Smooth muscle cell (in vitro differentiated cells): ENCODE measurements at regions not wholly inside any gene's neighbourhood (a gene's known extent, or its start where the extent isn't known, plus 50 kb on each side); places are given as distances from the start of the nearest gene placed in this dataset.

Experiments
- DNase-seq: peaks from one replicate; lab custom pipeline; 2025; ENCODE audit not compliant: unreplicated experiment; lab: John Stamatoyannopoulos, UW
- H2AFZ ChIP-seq: fragments of 200-600 bp; sonication (generic); 2 replicates; pipeline ENCODE4 v1.6.0; 2016; ENCODE audit warnings: antibody characterized with exemption, low read depth, mild to moderate bottlenecking
- H3F3A ChIP-seq: fragments of 200-600 bp; sonication (generic); 2 replicates; pipeline ENCODE4 v1.6.0; 2017; ENCODE audit warnings: antibody characterized with exemption, low read depth
- H3K27ac ChIP-seq: fragments of 200-600 bp; sonication (generic); 2 replicates; pipeline ENCODE4 v1.5.1; 2016; ENCODE audit warnings: low read depth, mild to moderate bottlenecking
- H3K27me3 ChIP-seq: fragments of 200-600 bp; sonication (generic); 2 replicates; pipeline ENCODE4 v1.6.1; 2016; ENCODE audit warnings: low read depth, mild to moderate bottlenecking
- H3K36me3 ChIP-seq: fragments of 200-600 bp; sonication (generic); 2 replicates; pipeline ENCODE4 v1.5.1; 2016; ENCODE audit warnings: low read depth
- H3K4me1 ChIP-seq: fragments of 200-600 bp; sonication (generic); 2 replicates; pipeline ENCODE4 v1.5.1; 2016; ENCODE audit warnings: low read depth
- H3K4me2 ChIP-seq: fragments of 200-600 bp; sonication (generic); 2 replicates; pipeline ENCODE4 v1.6.0; 2016; ENCODE audit warnings: mild to moderate bottlenecking
- H3K4me3 ChIP-seq: fragments of 200-600 bp; sonication (generic); 2 replicates; pipeline ENCODE4 v1.5.1; 2016; ENCODE audit warnings: mild to moderate bottlenecking
- H3K79me2 ChIP-seq: fragments of 200-600 bp; sonication (generic); 2 replicates; pipeline ENCODE4 v1.6.0; 2016; ENCODE audit warnings: low read depth, mild to moderate bottlenecking
- H3K9ac ChIP-seq: fragments of 200-600 bp; sonication (generic); 2 replicates; pipeline ENCODE4 v1.6.0; 2016; ENCODE audit warnings: low read depth
- H3K9me3 ChIP-seq: fragments of 200-600 bp; sonication (generic); replicated peaks from 2 replicates; pipeline ENCODE4 v1.5.1; 2016; ENCODE audit warnings: low read depth
- H4K20me1 ChIP-seq: fragments of 200-600 bp; sonication (generic); 2 replicates; pipeline ENCODE4 v1.6.0; 2016; ENCODE audit warnings: low read depth
- WGBS: methylation state at CpG from one replicate; pipeline ENCODE4 v1.1.7; 2016; ENCODE audit warnings: low lambda C conversion rate; 5-methylcytosine and 5-hydroxymethylcytosine counted together
- TF ChIP-seq, protein P1 (sequence below): fragments of 200-600 bp; sonication (generic); IDR thresholded peaks from 2 replicates; pipeline ENCODE4 v1.5.1; 2017; ENCODE audit warnings: borderline replicate concordance, mild to moderate bottlenecking, antibody characterized with exemption; ENCODE audit not compliant: insufficient read depth, poor library complexity, severe bottlenecking

DNA sequence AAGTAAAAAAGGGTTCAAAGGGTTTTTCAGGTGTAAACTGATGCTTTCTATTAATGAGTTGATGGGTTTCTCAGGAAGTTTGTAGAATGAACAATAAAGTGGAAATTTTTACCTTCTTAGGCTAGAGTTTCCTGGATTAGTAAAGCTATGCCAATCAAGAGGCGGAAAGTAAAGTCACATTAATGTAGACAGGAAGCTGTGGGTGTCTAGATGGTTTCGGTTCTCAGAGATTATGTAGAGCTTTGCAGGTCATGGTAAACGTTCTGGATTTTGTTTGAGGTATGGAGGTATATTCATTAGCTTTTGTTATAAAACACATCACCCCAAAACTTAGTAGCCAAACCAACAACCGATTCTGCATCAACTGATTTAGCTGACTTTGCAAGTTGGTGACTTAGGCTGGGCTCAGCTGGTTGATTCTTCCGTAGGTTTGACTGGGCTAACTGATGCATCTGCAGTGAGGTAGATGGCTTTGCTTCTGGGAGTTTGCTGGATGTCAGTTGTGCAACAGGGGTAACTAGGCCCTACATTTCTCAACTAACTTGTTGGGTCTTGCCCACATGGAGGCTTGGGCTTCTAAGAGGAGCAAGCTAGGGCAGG is 273.8 kb downstream of the MSX2 start:
- WGBS = 88% methylated on average over 5 of the region's 5 CpGs
- H3K27ac ChIP-seq = no peak overlapping the region
- no peak overlapping the region for H3K9ac ChIP-seq
- TF ChIP-seq, protein P1, sequence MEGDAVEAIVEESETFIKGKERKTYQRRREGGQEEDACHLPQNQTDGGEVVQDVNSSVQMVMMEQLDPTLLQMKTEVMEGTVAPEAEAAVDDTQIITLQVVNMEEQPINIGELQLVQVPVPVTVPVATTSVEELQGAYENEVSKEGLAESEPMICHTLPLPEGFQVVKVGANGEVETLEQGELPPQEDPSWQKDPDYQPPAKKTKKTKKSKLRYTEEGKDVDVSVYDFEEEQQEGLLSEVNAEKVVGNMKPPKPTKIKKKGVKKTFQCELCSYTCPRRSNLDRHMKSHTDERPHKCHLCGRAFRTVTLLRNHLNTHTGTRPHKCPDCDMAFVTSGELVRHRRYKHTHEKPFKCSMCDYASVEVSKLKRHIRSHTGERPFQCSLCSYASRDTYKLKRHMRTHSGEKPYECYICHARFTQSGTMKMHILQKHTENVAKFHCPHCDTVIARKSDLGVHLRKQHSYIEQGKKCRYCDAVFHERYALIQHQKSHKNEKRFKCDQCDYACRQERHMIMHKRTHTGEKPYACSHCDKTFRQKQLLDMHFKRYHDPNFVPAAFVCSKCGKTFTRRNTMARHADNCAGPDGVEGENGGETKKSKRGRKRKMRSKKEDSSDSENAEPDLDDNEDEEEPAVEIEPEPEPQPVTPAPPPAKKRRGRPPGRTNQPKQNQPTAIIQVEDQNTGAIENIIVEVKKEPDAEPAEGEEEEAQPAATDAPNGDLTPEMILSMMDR = no peak
- peaks cover 29% of the 10 kb centered on the region for H3K27me3 ChIP-seq
- no peaks in the 10 kb centered on the region for H3K36me3 ChIP-seq
- H3K79me2 ChIP-seq = no peaks in the 10 kb centered on the region
- H3K4me3 ChIP-seq = no peak overlapping the region
- H3K9me3 ChIP-seq = no peaks in the 10 kb centered on the region
- H3K4me1 ChIP-seq = no peaks in the 10 kb centered on the region
- no peak overlapping the region for H2AFZ ChIP-seq
- no peaks in the 10 kb centered on the region for H3F3A ChIP-seq
- DNase-seq = no peak
- H4K20me1 ChIP-seq = no peaks in the 10 kb centered on the region
- no peak overlapping the region for H3K4me2 ChIP-seq

DNA sequence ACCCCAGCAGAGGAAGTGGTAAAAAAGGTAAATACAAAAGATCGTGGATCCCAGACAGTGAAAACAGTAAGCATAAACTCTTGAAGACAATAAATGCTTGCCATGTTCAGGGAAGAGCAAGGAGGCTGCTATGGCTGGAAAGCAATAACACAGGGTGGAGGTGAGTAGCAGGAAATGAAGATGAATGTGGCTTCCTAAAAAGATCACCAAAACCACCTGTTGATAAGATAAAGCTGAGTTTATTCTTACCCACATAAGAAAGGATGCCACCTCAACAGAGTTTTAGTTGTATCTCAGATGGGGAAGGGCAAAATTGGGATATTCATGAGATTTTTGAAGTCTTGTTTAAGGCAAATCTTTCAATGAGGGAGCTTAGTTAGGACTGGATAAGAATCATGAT is 273.3 kb downstream of the MSX2 start:
- no peaks in the 10 kb centered on the region for H4K20me1 ChIP-seq
- TF ChIP-seq, protein P1 = no peak
- peaks cover 32% of the 10 kb centered on the region for H3K27me3 ChIP-seq
- no peak overlapping the region for H3K27ac ChIP-seq
- no peak for DNase-seq
- H3K4me1 ChIP-seq = no peaks in the 10 kb centered on the region
- H3K4me3 ChIP-seq = no peak overlapping the region
- no peak overlapping the region for H2AFZ ChIP-seq
- H3K9ac ChIP-seq = no peak overlapping the region
- no peak overlapping the region for H3K4me2 ChIP-seq
- H3F3A ChIP-seq = no peaks in the 10 kb centered on the region
- no peaks in the 10 kb centered on the region for H3K79me2 ChIP-seq
- no peaks in the 10 kb centered on the region for H3K9me3 ChIP-seq
- 41% methylated on average over 1 of the region's 1 CpG for WGBS
- H3K36me3 ChIP-seq = no peaks in the 10 kb centered on the region

DNA sequence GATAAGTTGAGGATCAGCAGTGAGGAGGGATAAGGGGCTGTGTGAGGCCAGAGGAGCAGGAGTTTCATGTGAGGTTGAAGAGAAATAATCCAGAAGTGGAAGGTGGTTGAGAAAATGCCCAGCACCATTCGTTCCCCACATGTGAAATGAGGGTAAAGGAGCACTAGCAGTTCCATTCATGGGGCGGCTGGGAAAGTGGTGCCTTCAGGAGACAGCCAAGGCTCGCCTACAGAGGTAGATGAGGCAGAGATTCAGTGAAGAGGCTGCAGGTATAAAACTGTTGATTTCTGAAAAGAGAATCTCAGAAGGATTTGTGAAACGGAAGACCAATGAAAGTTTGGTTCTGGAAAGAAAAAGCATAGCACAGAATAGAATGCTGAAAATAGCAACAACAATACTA is 272.6 kb downstream of the MSX2 start:
- DNase-seq = no peak
- Histone ChIP-seq H3K4me2 (no peak overlapping the region), H4K20me1 (no peaks in the 10 kb centered on the region), H3K27me3 (peaks cover 39% of the 10 kb centered on the region), H3F3A (no peaks in the 10 kb centered on the region), H2AFZ (no peak overlapping the region), H3K36me3 (no peaks in the 10 kb centered on the region), H3K79me2 (no peaks in the 10 kb centered on the region), H3K4me1 (no peaks in the 10 kb centered on the region), H3K27ac (no peak overlapping the region), H3K4me3 (no peak overlapping the region), H3K9ac (no peak overlapping the region), H3K9me3 (no peaks in the 10 kb centered on the region)
- TF ChIP-seq, protein P1 = no peak
- WGBS = 88% methylated on average over 4 of the region's 4 CpGs

DNA sequence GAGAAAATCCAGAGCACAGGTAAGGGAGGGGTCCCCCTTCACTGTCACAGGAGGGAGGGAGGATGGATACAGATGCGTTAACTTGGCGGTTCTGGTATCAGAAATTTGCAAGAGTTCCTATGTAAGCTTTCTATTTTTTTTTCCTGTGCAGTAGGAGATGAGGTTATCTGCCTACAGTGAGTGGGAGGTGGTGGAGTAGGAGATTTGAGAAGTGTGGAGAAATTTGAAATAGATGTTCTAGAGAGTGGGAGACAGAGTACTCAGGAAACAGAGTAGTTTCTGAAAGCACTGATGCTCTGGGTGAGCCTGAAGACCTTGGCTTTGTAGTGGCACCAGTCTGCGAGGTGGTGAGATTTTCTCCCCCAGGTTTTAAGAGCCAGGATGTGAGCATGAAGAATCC is 271.4 kb downstream of the MSX2 start:
- no peak for DNase-seq
- H4K20me1 ChIP-seq = no peaks in the 10 kb centered on the region
- H3K27ac ChIP-seq = no peak overlapping the region
- H3K36me3 ChIP-seq = no peaks in the 10 kb centered on the region
- H3K4me2 ChIP-seq = no peak overlapping the region
- H3K4me1 ChIP-seq = no peaks in the 10 kb centered on the region
- TF ChIP-seq, protein P1 = no peak
- 86% methylated on average over 3 of the region's 3 CpGs for WGBS
- H2AFZ ChIP-seq = no peak overlapping the region
- peaks cover 41% of the 10 kb centered on the region for H3K27me3 ChIP-seq
- H3F3A ChIP-seq = no peaks in the 10 kb centered on the region
- no peaks in the 10 kb centered on the region for H3K79me2 ChIP-seq
- H3K9me3 ChIP-seq = no peaks in the 10 kb centered on the region
- H3K4me3 ChIP-seq = no peak overlapping the region
- H3K9ac ChIP-seq = no peak overlapping the region
